ENCODE measurements at regions not wholly inside any gene's neighbourhood (a gene's known extent, or its start where the extent isn't known, plus 50 kb on each side); places are given as distances from the start of the nearest gene placed in this dataset.

DNA sequence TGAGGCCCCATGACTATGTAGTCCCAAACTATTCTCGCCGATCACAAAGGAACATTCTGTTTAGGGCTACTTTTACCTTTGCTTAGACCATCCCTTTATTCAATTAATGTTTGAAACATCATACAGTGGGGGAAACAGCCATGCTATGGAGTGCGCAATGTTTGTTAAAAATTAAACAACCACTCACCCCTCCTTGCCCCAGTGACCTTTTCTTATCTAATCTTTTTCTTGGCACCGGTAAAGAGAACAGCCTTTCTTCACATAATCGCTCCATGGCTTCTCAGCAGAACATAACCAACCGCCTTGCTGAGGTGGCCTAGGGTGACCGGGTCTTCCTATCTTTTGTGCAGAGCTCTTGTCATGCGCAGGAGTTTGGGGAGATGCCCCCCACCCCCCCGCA, 152.6 kb downstream of the VCX3A start:
- no CpG with 5 or more reads among the region's 9 CpGs for WGBS (ENCODE audit: extremely low coverage, insufficient coverage, low lambda C conversion rate)
- H2BK15ac ChIP-seq (replicated peaks; ENCODE audit: low read depth), result no peak overlapping the region
- no peak overlapping the region for H3K23ac ChIP-seq (ENCODE audit: low read length)
- H3K18ac ChIP-seq (ENCODE audit: low read length), result peak overlapping the region; percentile 39
- H3K4me1 ChIP-seq (ENCODE audit: control insufficient read depth, low read depth, low read length), result peaks cover 6% of the 10 kb centered on the region
- H2BK5ac ChIP-seq (ENCODE audit: low read length), result no peak overlapping the region
- peak overlapping the region; percentile 55 for H3K4ac ChIP-seq (ENCODE audit: low read depth, low read length)
- no peak for DNase-seq
- H3K9ac ChIP-seq (ENCODE audit: low read length), result no peak overlapping the region
- no peak overlapping the region for H3K56ac ChIP-seq (ENCODE audit: low read length)
- H3K27me3 ChIP-seq (ENCODE audit: insufficient read depth, low read length, poor library complexity), result no peaks in the 10 kb centered on the region
- H3K27ac ChIP-seq (ENCODE audit: low read depth, low read length), result no peak overlapping the region
- H3K79me1 ChIP-seq (ENCODE audit: low read length), result no peaks in the 10 kb centered on the region
- no peak overlapping the region for H4K8ac ChIP-seq (ENCODE audit: low read depth, low read length)
- no peaks in the 10 kb centered on the region for H3K79me2 ChIP-seq (ENCODE audit: control insufficient read depth, insufficient read depth, low read length)
- no peaks in the 10 kb centered on the region for H3K36me3 ChIP-seq (ENCODE audit: control insufficient read depth, insufficient read depth, low read length)
- no peak overlapping the region for H3K4me2 ChIP-seq (ENCODE audit: low read length)
- no peak overlapping the region for H2AK5ac ChIP-seq (ENCODE audit: low read length)
- no peak overlapping the region for H2BK120ac ChIP-seq (ENCODE audit: low read depth, low read length)
- no peak overlapping the region for H4K5ac ChIP-seq (ENCODE audit: low read length)
- no peak overlapping the region for H3K4me3 ChIP-seq (ENCODE audit: low read length)

DNA sequence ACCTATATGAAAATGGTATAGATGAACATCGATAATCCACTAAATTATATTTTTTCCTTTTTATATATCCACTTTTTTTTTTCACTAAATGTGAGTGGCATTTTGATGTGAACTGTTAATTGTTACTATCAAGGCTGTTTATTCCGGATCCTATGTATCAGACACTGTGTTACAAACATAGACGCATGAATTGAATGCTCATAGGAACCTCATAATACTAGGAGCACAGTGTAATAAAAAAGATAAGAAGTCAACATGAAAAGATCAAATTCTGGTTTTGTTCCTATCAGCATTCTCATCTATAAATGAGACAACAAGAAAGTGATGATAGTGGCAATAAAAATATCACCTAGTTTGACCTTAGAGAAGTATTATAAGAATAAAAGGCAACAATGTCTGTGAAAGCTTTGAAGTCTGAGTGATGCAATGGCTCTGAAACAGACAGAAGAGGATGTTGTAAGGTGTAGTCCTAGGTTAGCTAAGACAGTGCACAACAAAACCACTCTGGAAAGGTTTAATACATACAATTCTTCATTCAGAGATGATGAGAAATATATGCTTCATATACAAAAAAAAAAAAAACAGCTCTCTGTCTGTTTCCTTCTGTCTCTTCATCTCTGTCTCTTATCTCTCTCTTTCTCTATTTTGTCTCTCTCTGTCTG, 148.6 kb upstream of the NLGN4X start:
- Histone ChIP-seq H3K79me2 (ENCODE audit: control insufficient read depth, insufficient read depth, low read length) (no peaks in the 10 kb centered on the region), H2BK15ac (replicated peaks; ENCODE audit: low read depth) (no peak overlapping the region), H2BK120ac (ENCODE audit: low read depth, low read length) (no peak overlapping the region), H3K4me1 (ENCODE audit: control insufficient read depth, low read depth, low read length) (no peaks in the 10 kb centered on the region), H2AK5ac (ENCODE audit: low read length) (no peak overlapping the region), H3K27me3 (ENCODE audit: insufficient read depth, low read length, poor library complexity) (no peaks in the 10 kb centered on the region), H3K27ac (ENCODE audit: low read depth, low read length) (no peak overlapping the region), H3K23ac (ENCODE audit: low read length) (no peak overlapping the region), H4K8ac (ENCODE audit: low read depth, low read length) (no peak overlapping the region), H3K4me3 (ENCODE audit: low read length) (no peak overlapping the region), H3K9ac (ENCODE audit: low read length) (no peak overlapping the region), H2BK5ac (ENCODE audit: low read length) (no peak overlapping the region), H3K4me2 (ENCODE audit: low read length) (no peak overlapping the region), H4K5ac (ENCODE audit: low read length) (no peak overlapping the region), H3K36me3 (ENCODE audit: control insufficient read depth, insufficient read depth, low read length) (no peaks in the 10 kb centered on the region), H3K4ac (ENCODE audit: low read depth, low read length) (no peak overlapping the region), H3K18ac (ENCODE audit: low read length) (no peak overlapping the region), H3K56ac (ENCODE audit: low read length) (no peak overlapping the region), H3K79me1 (ENCODE audit: low read length) (no peaks in the 10 kb centered on the region)
- no CpG with 5 or more reads among the region's 3 CpGs for WGBS (ENCODE audit: extremely low coverage, insufficient coverage, low lambda C conversion rate)
- no peak for DNase-seq

DNA sequence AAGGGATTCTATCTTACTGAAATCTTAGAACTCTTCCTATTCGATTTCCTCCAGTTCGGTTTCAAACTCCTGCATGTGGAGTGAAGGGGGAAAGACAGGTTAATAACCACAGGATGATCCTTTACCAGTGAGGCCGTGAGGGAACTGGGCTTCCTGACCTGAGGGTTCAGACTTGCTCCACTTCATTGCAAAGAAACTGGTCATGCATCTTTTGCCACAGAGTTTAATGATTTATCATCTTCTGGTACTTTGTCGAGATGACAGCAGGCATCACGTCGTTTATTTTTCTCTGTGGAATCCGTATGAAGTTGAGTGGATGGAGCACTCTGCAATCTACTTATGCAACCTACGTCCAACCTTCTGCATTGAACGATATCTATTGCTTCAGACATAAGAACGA, 145.9 kb upstream of the NLGN4X start:
- no peaks in the 10 kb centered on the region for H3K36me3 ChIP-seq (ENCODE audit: control insufficient read depth, insufficient read depth, low read length)
- H3K27me3 ChIP-seq (ENCODE audit: insufficient read depth, low read length, poor library complexity), result no peaks in the 10 kb centered on the region
- no peak overlapping the region for H3K4me2 ChIP-seq (ENCODE audit: low read length)
- no peak overlapping the region for H3K9ac ChIP-seq (ENCODE audit: low read length)
- H3K56ac ChIP-seq (ENCODE audit: low read length), result no peak overlapping the region
- H2BK120ac ChIP-seq (ENCODE audit: low read depth, low read length), result no peak overlapping the region
- no peak overlapping the region for H2BK15ac ChIP-seq (replicated peaks; ENCODE audit: low read depth)
- no peaks in the 10 kb centered on the region for H3K79me2 ChIP-seq (ENCODE audit: control insufficient read depth, insufficient read depth, low read length)
- H3K18ac ChIP-seq (ENCODE audit: low read length), result no peak overlapping the region
- H3K4me1 ChIP-seq (ENCODE audit: control insufficient read depth, low read depth, low read length), result no peaks in the 10 kb centered on the region
- H3K4ac ChIP-seq (ENCODE audit: low read depth, low read length), result no peak overlapping the region
- no peak for DNase-seq
- H4K8ac ChIP-seq (ENCODE audit: low read depth, low read length), result no peak overlapping the region
- no peak overlapping the region for H3K4me3 ChIP-seq (ENCODE audit: low read length)
- no peak overlapping the region for H3K27ac ChIP-seq (ENCODE audit: low read depth, low read length)
- no peaks in the 10 kb centered on the region for H3K79me1 ChIP-seq (ENCODE audit: low read length)
- H2AK5ac ChIP-seq (ENCODE audit: low read length), result no peak overlapping the region
- no peak overlapping the region for H4K5ac ChIP-seq (ENCODE audit: low read length)
- H3K23ac ChIP-seq (ENCODE audit: low read length), result no peak overlapping the region
- H2BK5ac ChIP-seq (ENCODE audit: low read length), result no peak overlapping the region
- no CpG with 5 or more reads among the region's 10 CpGs for WGBS (ENCODE audit: extremely low coverage, insufficient coverage, low lambda C conversion rate)

DNA sequence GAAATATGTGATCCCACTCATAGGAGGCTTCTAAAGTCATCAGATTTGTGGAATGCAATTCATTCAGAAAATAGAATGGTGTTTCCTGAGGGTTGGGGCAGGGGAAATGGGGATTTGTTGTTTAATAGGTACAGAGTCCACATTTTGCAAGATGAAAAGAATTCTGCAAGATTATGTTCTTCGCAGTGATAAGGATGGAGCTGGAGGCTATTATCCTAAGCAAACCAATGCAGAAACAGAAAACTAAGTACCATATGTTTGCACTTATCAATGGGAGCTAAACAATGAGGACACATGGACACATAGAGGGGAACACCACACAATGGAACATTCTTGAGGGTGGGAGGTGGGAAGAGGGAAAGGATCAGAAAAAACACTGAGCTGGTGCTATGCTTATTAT, 144.3 kb upstream of the NLGN4X start:
- Histone ChIP-seq H2BK5ac (ENCODE audit: low read length) (no peak overlapping the region), H4K8ac (ENCODE audit: low read depth, low read length) (no peak overlapping the region), H3K18ac (ENCODE audit: low read length) (no peak overlapping the region), H3K79me2 (ENCODE audit: control insufficient read depth, insufficient read depth, low read length) (no peaks in the 10 kb centered on the region), H3K27me3 (ENCODE audit: insufficient read depth, low read length, poor library complexity) (no peaks in the 10 kb centered on the region), H3K23ac (ENCODE audit: low read length) (no peak overlapping the region), H3K4ac (ENCODE audit: low read depth, low read length) (no peak overlapping the region), H2AK5ac (ENCODE audit: low read length) (no peak overlapping the region), H2BK120ac (ENCODE audit: low read depth, low read length) (no peak overlapping the region), H4K5ac (ENCODE audit: low read length) (no peak overlapping the region), H3K4me2 (ENCODE audit: low read length) (no peak overlapping the region), H3K56ac (ENCODE audit: low read length) (no peak overlapping the region), H3K27ac (ENCODE audit: low read depth, low read length) (no peak overlapping the region), H2BK15ac (replicated peaks; ENCODE audit: low read depth) (no peak overlapping the region), H3K4me1 (ENCODE audit: control insufficient read depth, low read depth, low read length) (no peaks in the 10 kb centered on the region), H3K9ac (ENCODE audit: low read length) (no peak overlapping the region), H3K79me1 (ENCODE audit: low read length) (no peaks in the 10 kb centered on the region), H3K4me3 (ENCODE audit: low read length) (no peak overlapping the region), H3K36me3 (ENCODE audit: control insufficient read depth, insufficient read depth, low read length) (no peaks in the 10 kb centered on the region)
- WGBS (ENCODE audit: extremely low coverage, insufficient coverage, low lambda C conversion rate), result no CpG with 5 or more reads among the region's 1 CpG
- peak; percentile 29 for DNase-seq

DNA sequence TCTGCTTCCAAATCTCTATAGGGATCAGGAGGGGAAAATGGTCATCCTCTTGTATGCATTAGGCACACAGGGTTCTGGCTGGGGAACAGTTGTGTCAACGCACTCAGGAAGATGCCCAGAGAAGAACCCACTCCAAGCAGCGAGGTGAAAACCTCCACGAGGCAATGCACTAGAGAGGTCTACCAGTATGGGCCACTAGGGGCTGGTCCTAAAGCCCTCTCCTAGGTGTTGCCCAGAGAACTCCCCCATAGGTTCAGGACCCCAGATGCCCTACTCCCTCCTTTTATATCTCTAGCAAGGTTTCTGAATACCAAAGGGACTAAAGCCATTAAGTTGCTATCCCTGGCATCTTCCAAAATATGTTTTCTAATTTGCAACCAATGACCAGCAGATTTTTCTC, 142.7 kb upstream of the NLGN4X start:
- H3K4me2 ChIP-seq (ENCODE audit: low read length), result no peak overlapping the region
- WGBS (ENCODE audit: extremely low coverage, insufficient coverage, low lambda C conversion rate), result no CpG with 5 or more reads among the region's 3 CpGs

DNA sequence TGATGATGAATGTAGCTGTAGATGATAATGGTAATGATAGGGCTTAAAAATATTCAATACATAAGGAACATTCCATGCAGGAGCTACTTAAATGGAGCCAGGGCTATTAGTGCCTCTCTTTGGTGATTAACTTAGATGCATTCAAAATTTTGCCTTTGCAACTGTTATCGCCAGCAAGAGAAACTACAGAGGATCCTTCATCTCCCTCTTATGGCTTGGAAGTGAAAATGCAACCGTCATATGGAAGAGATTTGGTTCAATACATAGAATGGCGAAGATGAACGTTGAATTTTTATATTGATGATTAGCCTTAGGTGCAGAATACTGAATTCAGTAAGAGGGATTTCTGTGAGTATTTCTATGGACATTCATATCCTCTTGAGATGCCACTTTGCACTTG, 134.5 kb upstream of the NLGN4X start:
- H3K23ac ChIP-seq (ENCODE audit: low read length), result no peak overlapping the region
- H3K27me3 ChIP-seq (ENCODE audit: insufficient read depth, low read length, poor library complexity), result no peaks in the 10 kb centered on the region
- no peak overlapping the region for H4K5ac ChIP-seq (ENCODE audit: low read length)
- H3K4me1 ChIP-seq (ENCODE audit: control insufficient read depth, low read depth, low read length), result no peaks in the 10 kb centered on the region
- no peak overlapping the region for H2AK5ac ChIP-seq (ENCODE audit: low read length)
- H2BK120ac ChIP-seq (ENCODE audit: low read depth, low read length), result no peak overlapping the region
- H2BK5ac ChIP-seq (ENCODE audit: low read length), result no peak overlapping the region
- H3K79me2 ChIP-seq (ENCODE audit: control insufficient read depth, insufficient read depth, low read length), result no peaks in the 10 kb centered on the region
- H4K8ac ChIP-seq (ENCODE audit: low read depth, low read length), result no peak overlapping the region
- H3K4me2 ChIP-seq (ENCODE audit: low read length), result no peak overlapping the region
- peak; percentile 45 for DNase-seq
- no peak overlapping the region for H3K4me3 ChIP-seq (ENCODE audit: low read length)
- no peak overlapping the region for H3K56ac ChIP-seq (ENCODE audit: low read length)
- H3K79me1 ChIP-seq (ENCODE audit: low read length), result no peaks in the 10 kb centered on the region
- H3K18ac ChIP-seq (ENCODE audit: low read length), result no peak overlapping the region
- WGBS (ENCODE audit: extremely low coverage, insufficient coverage, low lambda C conversion rate), result no CpG with 5 or more reads among the region's 4 CpGs
- no peak overlapping the region for H3K4ac ChIP-seq (ENCODE audit: low read depth, low read length)
- no peaks in the 10 kb centered on the region for H3K36me3 ChIP-seq (ENCODE audit: control insufficient read depth, insufficient read depth, low read length)
- H3K27ac ChIP-seq (ENCODE audit: low read depth, low read length), result no peak overlapping the region
- H2BK15ac ChIP-seq (replicated peaks; ENCODE audit: low read depth), result no peak overlapping the region
- no peak overlapping the region for H3K9ac ChIP-seq (ENCODE audit: low read length)

More for the DNA sequence above, 142.7 kb upstream of the NLGN4X start:
- H3K4me1 ChIP-seq (ENCODE audit: control insufficient read depth, low read depth, low read length), result no peaks in the 10 kb centered on the region
- no peak overlapping the region for H2BK120ac ChIP-seq (ENCODE audit: low read depth, low read length)
- H2AK5ac ChIP-seq (ENCODE audit: low read length), result no peak overlapping the region
- H3K4ac ChIP-seq (ENCODE audit: low read depth, low read length), result no peak overlapping the region
- no peak overlapping the region for H3K18ac ChIP-seq (ENCODE audit: low read length)
- DNase-seq, result no peak
- H3K27ac ChIP-seq (ENCODE audit: low read depth, low read length), result no peak overlapping the region
- no peak overlapping the region for H2BK5ac ChIP-seq (ENCODE audit: low read length)
- no peak overlapping the region for H3K9ac ChIP-seq (ENCODE audit: low read length)
- H3K4me3 ChIP-seq (ENCODE audit: low read length), result no peak overlapping the region
- no peaks in the 10 kb centered on the region for H3K36me3 ChIP-seq (ENCODE audit: control insufficient read depth, insufficient read depth, low read length)
- no peak overlapping the region for H4K8ac ChIP-seq (ENCODE audit: low read depth, low read length)
- no peaks in the 10 kb centered on the region for H3K79me1 ChIP-seq (ENCODE audit: low read length)
- no peak overlapping the region for H3K23ac ChIP-seq (ENCODE audit: low read length)
- H3K79me2 ChIP-seq (ENCODE audit: control insufficient read depth, insufficient read depth, low read length), result no peaks in the 10 kb centered on the region
- H3K56ac ChIP-seq (ENCODE audit: low read length), result no peak overlapping the region
- no peak overlapping the region for H4K5ac ChIP-seq (ENCODE audit: low read length)
- H2BK15ac ChIP-seq (replicated peaks; ENCODE audit: low read depth), result no peak overlapping the region
- H3K27me3 ChIP-seq (ENCODE audit: insufficient read depth, low read length, poor library complexity), result no peaks in the 10 kb centered on the region
